KMS-11 (cell line): ENCODE measurements at regions not wholly inside any gene's neighbourhood (a gene's known extent, or its start where the extent isn't known, plus 50 kb on each side); places are given as distances from the start of the nearest gene placed in this dataset.

Source experiments
- H2AFZ ChIP-seq: fragments of 200-600 bp; sonication (generic); 2 replicates; pipeline ENCODE4 v1.6.1; 2016; ENCODE audit warnings: antibody characterized with exemption, mixed run types, low read depth
- H3K27ac ChIP-seq: fragments of 200-600 bp; sonication (generic); 2 replicates; pipeline ENCODE4 v1.6.1; 2016; ENCODE audit warnings: mild to moderate bottlenecking, mixed run types
- H3K27me3 ChIP-seq: fragments of 200-600 bp; sonication (generic); 2 replicates; pipeline ENCODE4 v1.6.1; 2017; ENCODE audit warnings: mild to moderate bottlenecking, low read depth, mixed run types, moderate library complexity; ENCODE audit not compliant: insufficient read depth
- H3K36me3 ChIP-seq: fragments of 200-600 bp; sonication (generic); 2 replicates; pipeline ENCODE4 v1.6.1; 2017; ENCODE audit warnings: mild to moderate bottlenecking, mixed run types; ENCODE audit not compliant: insufficient read depth
- H3K4me1 ChIP-seq: fragments of 200-600 bp; sonication (generic); 2 replicates; pipeline ENCODE4 v1.6.1; 2016; ENCODE audit warnings: mild to moderate bottlenecking, low read depth, mixed run types; ENCODE audit not compliant: poor library complexity, severe bottlenecking
- H3K4me2 ChIP-seq: fragments of 200-600 bp; sonication (generic); 2 replicates; pipeline ENCODE4 v1.7.0; 2016; ENCODE audit warnings: mild to moderate bottlenecking, mixed run types
- H3K4me3 ChIP-seq: fragments of 200-600 bp; sonication (generic); IDR thresholded peaks from 2 replicates; pipeline ENCODE4 v1.6.1; 2017; ENCODE audit warnings: low read depth, low read length, mixed read lengths; ENCODE audit not compliant: insufficient read depth
- H3K79me2 ChIP-seq: fragments of 200-600 bp; sonication (generic); 2 replicates; pipeline ENCODE4 v1.6.1; 2016; ENCODE audit warnings: low read depth, mixed run types; ENCODE audit not compliant: insufficient read depth
- H3K9ac ChIP-seq: fragments of 200-600 bp; sonication (generic); 2 replicates; pipeline ENCODE4 v1.6.1; 2016; ENCODE audit warnings: mild to moderate bottlenecking, mixed run types
- H4K20me1 ChIP-seq: fragments of 200-600 bp; sonication (generic); 2 replicates; pipeline ENCODE4 v1.6.1; 2016; ENCODE audit warnings: mild to moderate bottlenecking, mixed run types; ENCODE audit not compliant: insufficient read depth
- TF ChIP-seq, protein P1 (sequence below): fragments of 200-600 bp; sonication (generic); conservative IDR thresholded peaks from 2 replicates; pipeline ENCODE4 v1.6.1; 2017; ENCODE audit warnings: low read depth, mild to moderate bottlenecking, antibody characterized with exemption, low read length, moderate library complexity, mixed read lengths

DNA sequence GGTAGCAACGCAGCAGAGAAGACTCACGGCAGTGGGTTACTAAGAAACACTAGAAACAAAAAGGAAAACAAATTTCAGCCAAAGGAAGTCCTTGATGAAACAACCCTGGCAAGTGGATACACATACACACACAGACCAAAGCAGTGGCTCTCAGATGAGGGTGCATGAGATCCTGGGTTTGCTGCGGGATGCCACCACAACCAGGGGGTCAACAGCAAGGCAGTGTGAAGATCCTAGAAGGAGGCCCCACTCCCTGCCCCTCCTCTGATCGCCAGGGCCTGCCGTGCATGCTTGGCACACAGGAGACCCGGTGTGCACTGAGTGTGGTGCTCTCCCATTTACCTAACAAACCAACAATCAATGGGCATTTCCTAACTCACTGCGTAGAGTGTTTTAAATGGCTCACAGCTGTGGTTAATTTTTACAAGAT is 252.3 kb upstream of the KLF14 start:
- Histone ChIP-seq H3K79me2 (no peaks in the 10 kb centered on the region; the same call in 1 of the 2 replicates), H4K20me1 (no peaks in the 10 kb centered on the region)

DNA sequence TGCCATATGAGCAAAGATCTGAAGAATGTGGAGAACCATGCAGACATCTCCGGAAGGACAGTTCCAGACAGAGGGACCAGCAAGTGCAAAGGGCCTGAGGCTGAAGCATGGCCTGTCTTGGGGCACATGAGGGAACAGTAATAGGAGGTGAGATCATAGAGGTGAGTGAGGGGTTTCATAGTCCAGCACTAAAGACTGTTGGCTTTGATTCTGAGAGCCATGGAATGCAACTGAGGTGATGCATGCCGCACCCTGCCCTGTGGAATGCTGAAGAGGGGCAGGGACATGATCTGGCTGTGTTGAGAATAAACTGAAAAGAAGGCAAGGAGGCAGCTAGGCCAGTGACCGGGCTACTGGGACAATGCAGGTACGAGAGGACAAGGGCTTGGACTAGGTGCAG is 253.1 kb upstream of the KLF14 start:
- Histone ChIP-seq H3K4me2 (no peak overlapping the region), H3K27ac (no peak overlapping the region), H3K79me2 (no peaks in the 10 kb centered on the region; the same call in 1 of the 2 replicates), H3K4me1 (no peaks in the 10 kb centered on the region), H3K36me3 (no peaks in the 10 kb centered on the region), H3K27me3 (no peaks in the 10 kb centered on the region), H2AFZ (no peak overlapping the region), H3K4me3 (no peak overlapping the region), H4K20me1 (no peaks in the 10 kb centered on the region), H3K9ac (no peak overlapping the region)
- TF ChIP-seq, protein P1, sequence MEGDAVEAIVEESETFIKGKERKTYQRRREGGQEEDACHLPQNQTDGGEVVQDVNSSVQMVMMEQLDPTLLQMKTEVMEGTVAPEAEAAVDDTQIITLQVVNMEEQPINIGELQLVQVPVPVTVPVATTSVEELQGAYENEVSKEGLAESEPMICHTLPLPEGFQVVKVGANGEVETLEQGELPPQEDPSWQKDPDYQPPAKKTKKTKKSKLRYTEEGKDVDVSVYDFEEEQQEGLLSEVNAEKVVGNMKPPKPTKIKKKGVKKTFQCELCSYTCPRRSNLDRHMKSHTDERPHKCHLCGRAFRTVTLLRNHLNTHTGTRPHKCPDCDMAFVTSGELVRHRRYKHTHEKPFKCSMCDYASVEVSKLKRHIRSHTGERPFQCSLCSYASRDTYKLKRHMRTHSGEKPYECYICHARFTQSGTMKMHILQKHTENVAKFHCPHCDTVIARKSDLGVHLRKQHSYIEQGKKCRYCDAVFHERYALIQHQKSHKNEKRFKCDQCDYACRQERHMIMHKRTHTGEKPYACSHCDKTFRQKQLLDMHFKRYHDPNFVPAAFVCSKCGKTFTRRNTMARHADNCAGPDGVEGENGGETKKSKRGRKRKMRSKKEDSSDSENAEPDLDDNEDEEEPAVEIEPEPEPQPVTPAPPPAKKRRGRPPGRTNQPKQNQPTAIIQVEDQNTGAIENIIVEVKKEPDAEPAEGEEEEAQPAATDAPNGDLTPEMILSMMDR: no peak

More for the DNA sequence above, 252.3 kb upstream of the KLF14 start:
- H3K36me3 ChIP-seq: no peaks in the 10 kb centered on the region
- H3K4me1 ChIP-seq: no peaks in the 10 kb centered on the region
- no peaks in the 10 kb centered on the region for H3K27me3 ChIP-seq
- no peak overlapping the region for H3K27ac ChIP-seq
- H3K4me2 ChIP-seq: no peak overlapping the region
- H2AFZ ChIP-seq: no peak overlapping the region
- H3K9ac ChIP-seq: no peak overlapping the region
- H3K4me3 ChIP-seq: no peak overlapping the region
- TF ChIP-seq, protein P1: no peak

DNA sequence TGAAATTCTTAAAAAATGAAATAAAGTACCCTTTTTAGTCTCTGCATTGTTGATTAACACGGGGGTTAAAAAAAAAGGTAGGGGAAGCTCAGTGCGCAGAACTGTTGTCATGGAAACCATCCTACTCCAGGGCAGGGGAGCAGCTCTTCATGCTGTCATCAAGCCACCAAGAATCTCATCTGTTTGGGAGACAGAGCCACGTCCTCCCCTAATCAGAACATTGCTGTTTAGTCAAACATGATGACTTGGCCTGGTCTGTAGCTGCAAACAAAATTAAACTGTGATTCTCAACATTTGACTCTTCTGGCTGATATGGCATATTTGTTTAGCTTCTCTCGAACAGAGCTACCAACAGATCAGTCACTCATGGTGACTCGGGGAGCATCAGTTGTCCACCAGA is 254.4 kb upstream of the KLF14 start:
- no peak overlapping the region for H3K4me3 ChIP-seq
- no peaks in the 10 kb centered on the region for H3K27me3 ChIP-seq
- no peaks in the 10 kb centered on the region for H3K4me1 ChIP-seq
- no peak overlapping the region for H3K9ac ChIP-seq
- TF ChIP-seq, protein P1: no peak
- no peaks in the 10 kb centered on the region for H4K20me1 ChIP-seq
- no peaks in the 10 kb centered on the region; the same call in 1 of the 2 replicates for H3K79me2 ChIP-seq
- H3K27ac ChIP-seq: no peak overlapping the region
- H2AFZ ChIP-seq: no peak overlapping the region
- H3K36me3 ChIP-seq: no peaks in the 10 kb centered on the region
- no peak overlapping the region for H3K4me2 ChIP-seq

DNA sequence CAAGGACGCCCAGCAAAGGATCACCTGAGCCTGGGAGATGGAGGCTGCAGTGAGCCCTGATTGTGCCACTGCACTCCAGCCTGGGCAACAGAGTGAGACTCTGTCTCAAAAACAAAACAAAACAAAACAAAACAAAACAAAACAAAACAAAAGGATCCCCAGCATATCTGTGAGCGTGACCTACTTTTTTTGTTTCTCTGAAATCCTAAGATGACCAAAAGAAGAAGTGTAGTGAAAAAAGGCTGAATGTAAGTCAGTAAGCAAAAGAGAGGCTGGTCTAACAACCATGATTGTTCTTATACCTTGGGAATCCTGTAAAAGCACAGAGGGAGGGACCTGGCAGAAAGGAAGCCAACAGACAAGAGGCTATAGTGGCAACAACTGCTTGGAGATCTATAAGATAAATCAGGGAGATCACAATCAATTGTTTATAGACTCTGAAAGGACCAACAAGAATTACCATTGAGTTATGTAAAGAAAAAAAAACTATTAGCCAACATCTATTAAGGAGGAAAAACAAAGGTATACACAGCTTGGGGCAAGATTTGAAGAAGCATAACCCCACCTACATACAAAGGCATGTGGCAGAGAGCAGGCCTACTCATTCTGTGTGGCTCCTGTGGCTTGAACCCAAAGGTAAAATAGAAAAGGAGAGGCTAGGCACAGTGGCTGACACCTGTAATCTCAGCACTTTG is 255.2 kb upstream of the KLF14 start:
- Histone ChIP-seq H3K27ac (no peak overlapping the region), H3K79me2 (no peaks in the 10 kb centered on the region; the same call in 1 of the 2 replicates), H3K36me3 (no peaks in the 10 kb centered on the region), H3K27me3 (no peaks in the 10 kb centered on the region), H3K4me3 (no peak overlapping the region), H4K20me1 (no peaks in the 10 kb centered on the region), H2AFZ (no peak overlapping the region), H3K4me1 (no peaks in the 10 kb centered on the region), H3K9ac (no peak overlapping the region), H3K4me2 (no peak overlapping the region)
- TF ChIP-seq, protein P1: no peak
